K562 (cell line): ENCODE measurements at regions not wholly inside any gene's neighbourhood (a gene's known extent, or its start where the extent isn't known, plus 50 kb on each side); places are given as distances from the start of the nearest gene placed in this dataset.

ENCODE experiments used
- ATAC-seq: fragments of 200-7000 bp; cut with Tn5 transposase; 3 replicates; pipeline ENCODE4 v1.9.1; 2020; ENCODE audit warnings: moderate library complexity
- BruUV-seq: library from RNA; stranded (reverse); fragments of 400-500 nt; replicated peaks from 2 replicates; lab custom pipeline; 2021; lab: Mats Ljungman, UMichigan
- CTCF ChIA-PET: fragments of 300-600 bp; formaldehyde crosslinking; extraction: SDS; loops from one replicate; lab custom pipeline; 2021; ENCODE audit warnings: low intra/inter-chr PET ratio; lab: Yijun Ruan, JAX
- POLR2A ChIA-PET: fragments of 300-600, 350-650 bp; sonication (Branson Sonifier 250); formaldehyde crosslinking; extraction: SDS; loops from one replicate; lab custom pipeline; 2021; ENCODE audit warnings: antibody characterized with exemption, inconsistent platforms; lab: Yijun Ruan, JAX
- DNase-seq, 4 experiments: peaks; one replicate each; pipeline versions ENCODE4 v3.0.0 to v3.0.0-alpha.2; 2011 to 2018; ENCODE audit warnings: low spot score in 3 of 4, mixed read lengths in 3 of 4; ENCODE audit errors: extremely low read depth in 1 of 4
- FAIRE-seq: peaks from 2 replicates; lab custom pipeline; 2011; peaks lifted over from hg19 to GRCh38; lab: Jason Lieb, UNC
- H2AFZ ChIP-seq: 2 replicates; pipeline ENCODE4 v1.6.0; 2011; ENCODE audit warnings: low read depth, low read length, control low read depth, inconsistent platforms
- H3K27ac ChIP-seq: fragments of 200-600 bp; 3 replicates; pipeline ENCODE4 v1.8.0; 2011; ENCODE audit warnings: low read depth, mild to moderate bottlenecking, control low read depth, inconsistent platforms, low read length, moderate library complexity, mixed read lengths; ENCODE audit errors: extremely low read depth
- H3K27me3 ChIP-seq, 2 experiments: fragments of 300-600 bp in 1 of 2; 2 replicates in 1 of 2; 3 replicates in 1 of 2; pipeline versions ENCODE4 v1.6.0 to v1.8.0; 2011; ENCODE audit warnings: inconsistent platforms in 2 of 2, low read length in 2 of 2, mild to moderate bottlenecking in 1 of 2, mixed read lengths in 1 of 2, moderate library complexity in 1 of 2; ENCODE audit not compliant: control insufficient read depth in 2 of 2, insufficient read depth in 2 of 2
- H3K36me3 ChIP-seq: fragments of 300-600 bp; 3 replicates; pipeline ENCODE4 v1.8.0; 2011; ENCODE audit warnings: mild to moderate bottlenecking, low read length, inconsistent platforms; ENCODE audit not compliant: control insufficient read depth, insufficient read depth
- H3K4me1 ChIP-seq, 2 experiments: fragments of 200-600 bp in 1 of 2; replicated peaks in 1 of 2; 2 replicates in 1 of 2; 3 replicates in 1 of 2; pipeline versions ENCODE4 v1.5.1 to v1.8.0; 2011; ENCODE audit warnings: inconsistent platforms in 2 of 2, low read length in 2 of 2, mild to moderate bottlenecking in 1 of 2, mixed read lengths in 1 of 2, moderate library complexity in 1 of 2; ENCODE audit not compliant: control insufficient read depth in 2 of 2, insufficient read depth in 2 of 2
- H3K4me2 ChIP-seq: 2 replicates; pipeline ENCODE4 v1.6.1; 2011; ENCODE audit warnings: low read length, control low read depth, inconsistent platforms, mixed read lengths; ENCODE audit not compliant: insufficient read depth
- H3K4me3 ChIP-seq: fragments of 200-600 bp; sonication (generic), shearing (Covaris generic); 2 replicates; pipeline ENCODE4 v1.5.1; 2016; ENCODE audit warnings: control low read depth, inconsistent platforms
- H3K79me2 ChIP-seq: fragments of 200-600 bp; 3 replicates; pipeline ENCODE4 v1.8.0; 2011; ENCODE audit warnings: low read length, inconsistent platforms; ENCODE audit not compliant: control insufficient read depth, insufficient read depth
- H3K9ac ChIP-seq, 2 experiments: 2 replicates each; pipeline versions ENCODE4 v1.6.0 to v1.6.1; 2011; ENCODE audit warnings: low read depth in 2 of 2, low read length in 2 of 2, control low read depth in 1 of 2, inconsistent platforms in 1 of 2, mild to moderate bottlenecking in 1 of 2, mixed read lengths in 1 of 2; ENCODE audit not compliant: insufficient read depth in 1 of 2
- H3K9me1 ChIP-seq: one replicate; pipeline ENCODE4 v1.6.0; 2011; ENCODE audit warnings: inconsistent platforms, mild to moderate bottlenecking, low read length, moderate library complexity; ENCODE audit not compliant: control insufficient read depth, insufficient read depth
- H3K9me3 ChIP-seq: replicated peaks from 2 replicates; pipeline ENCODE4 v1.5.1; 2011; ENCODE audit warnings: low read depth, low read length, inconsistent platforms; ENCODE audit not compliant: control insufficient read depth, insufficient read depth
- H4K20me1 ChIP-seq: replicated peaks from 2 replicates; pipeline ENCODE4 v1.6.1; 2011; ENCODE audit warnings: low read length, inconsistent platforms, mixed read lengths; ENCODE audit not compliant: control insufficient read depth, insufficient read depth
- E2F8 ChIP-seq: fragments of 450-650 bp; IDR thresholded peaks from 2 replicates; pipeline ENCODE4 v1.7.1; 2018; ENCODE audit warnings: mild to moderate bottlenecking, low read depth; ENCODE audit not compliant: partially characterized antibody
- HDAC3 ChIP-seq: fragments of 450-650 bp; IDR thresholded peaks from 2 replicates; pipeline ENCODE4 v1.6.1; 2018; ENCODE audit warnings: borderline replicate concordance, mild to moderate bottlenecking, moderate library complexity; ENCODE audit not compliant: partially characterized antibody
- HMGN3 ChIP-seq: IDR thresholded peaks from 2 replicates; pipeline ENCODE4 v1.6.1; 2011; ENCODE audit warnings: borderline replicate concordance, low read depth, mild to moderate bottlenecking, mixed read lengths, low read length; ENCODE audit not compliant: insufficient read length; ENCODE audit errors: extremely low read depth
- NR4A1 ChIP-seq, 2 experiments: fragments of 250-450 bp in 1 of 2; fragments of 450-650 bp in 1 of 2; sonication (Bioruptor Pico) in 1 of 2; IDR thresholded peaks; 2 replicates each; pipeline versions ENCODE4 v1.4.0 to v1.6.1; 2016 to 2020; ENCODE audit warnings: mild to moderate bottlenecking in 2 of 2, missing compliant biosample characterization in 1 of 2, missing genetic modification characterization in 1 of 2, moderate library complexity in 1 of 2
- POLR2B ChIP-seq: fragments of 450-650 bp; IDR thresholded peaks from 2 replicates; pipeline ENCODE4 v1.6.1; 2018; ENCODE audit warnings: low read depth; ENCODE audit not compliant: partially characterized antibody
- RBM15 ChIP-seq: fragments of 200-400 bp; formaldehyde crosslinking; IDR thresholded peaks from 2 replicates; pipeline ENCODE4 v1.6.1; 2018; ENCODE audit warnings: mild to moderate bottlenecking, low read length, moderate library complexity; ENCODE audit not compliant: insufficient read depth
- SMARCE1 ChIP-seq: fragments of 450-650 bp; IDR thresholded peaks from 2 replicates; pipeline ENCODE4 v1.7.1; 2016; ENCODE audit warnings: mild to moderate bottlenecking
- ZBED1 ChIP-seq: IDR thresholded peaks from 2 replicates; pipeline ENCODE4 v1.6.1; 2014
- ZNF280B ChIP-seq: fragments of 250-450 bp; sonication (Bioruptor Pico); IDR thresholded peaks from 2 replicates; pipeline ENCODE4 v1.5.1; 2021; ENCODE audit warnings: mild to moderate bottlenecking
- ZNF561 ChIP-seq: fragments of 450-650 bp; formaldehyde crosslinking; conservative IDR thresholded peaks from 2 replicates; pipeline ENCODE4 v1.4.0; 2020; ENCODE audit warnings: mild to moderate bottlenecking, moderate library complexity
- ZNF639 ChIP-seq, 2 experiments: fragments of 200-800 bp in 1 of 2; sonication (Bioruptor generic) in 1 of 2; sonication (generic) in 1 of 2; formaldehyde crosslinking in 1 of 2; IDR thresholded peaks in 1 of 2; conservative IDR thresholded peaks in 1 of 2; 2 replicates each; pipeline versions ENCODE4 v1.5.0 to v1.6.1; 2016 to 2020; ENCODE audit warnings: missing compliant biosample characterization in 1 of 2, missing genetic modification characterization in 1 of 2, missing genetic modification reagents in 1 of 2
- WGBS: fragments of 100-300 bp; shearing (Covaris generic); methylation state at CpG from one replicate; pipeline ENCODE4 v1.1.6; 2016; ENCODE audit warnings: low coverage, mixed read lengths; ENCODE audit not compliant: insufficient coverage; ENCODE audit errors: missing lambda C conversion rate; 5-methylcytosine and 5-hydroxymethylcytosine counted together
- in situ Hi-C: fragments of 300-500 bp; cut with MboI; formaldehyde crosslinking; loops from 4 replicates; pipeline ENCODE4 v1.15.0; 2018; ENCODE audit warnings: inconsistent platforms, mixed read lengths
- intact Hi-C: fragments of 100-400 bp; cut with micrococcal nuclease; formaldehyde crosslinking; loops from 2 replicates; pipeline ENCODE4 v1.14.2; 2022

GRCh38 chr5:44574678-44575077 lies 185.5 kb upstream of the FGF10 start (continued):
- TF ChIP-seq ZNF280B (CRISPR knock-in tag): no peak

GRCh38 chr5:44568519-44568918 lies 179.3 kb upstream of the FGF10 start:
- ChIA-PET CTCF (no interaction called here), POLR2A (no interaction called here)
- no peak for DNase-seq
- H3K9ac ChIP-seq: no peak overlapping the region
- no peak overlapping the region for H3K27ac ChIP-seq
- H3K4me1 ChIP-seq: no peaks in the 10 kb centered on the region
- TF ChIP-seq ZBED1 (no peak), ZNF561 (CRISPR knock-in tag) (no peak), HDAC3 (no peak), NR4A1 (CRISPR knock-in tag; IDR thresholded peaks at IDR 0.05) (no peak), NR4A1 (tag; IDR thresholded peaks at IDR 0.05) (no peak), ZNF639 (CRISPR knock-in tag; conservative IDR thresholded peaks at IDR 0.05 in 1 of 2, IDR thresholded peaks at IDR 0.05 in 1 of 2) (no peak), E2F8 (no peak), RBM15 (no peak), SMARCE1 (no peak), POLR2B (no peak), HMGN3 (no peak)
- H4K20me1 ChIP-seq: no peaks in the 10 kb centered on the region
- no peaks in the 10 kb centered on the region for H3K9me1 ChIP-seq
- H3K4me2 ChIP-seq: no peak overlapping the region
- H3K9me3 ChIP-seq: no peaks in the 10 kb centered on the region
- BruUV-seq: no TSS peak
- no peaks in the 10 kb centered on the region for H3K79me2 ChIP-seq
- in situ Hi-C loops (no loop called here), intact Hi-C loops (no loop called here)
- 0% methylated on average over 1 of the region's 1 CpG for whole genome bisulfite sequencing
- H3K4me3 ChIP-seq: no peak overlapping the region
- no peak for ATAC-seq
- H3K36me3 ChIP-seq: no peaks in the 10 kb centered on the region
- FAIRE-seq: no peak
- no peak overlapping the region for H2AFZ ChIP-seq
- H3K27me3 ChIP-seq: no peaks in the 10 kb centered on the region
